ENCODE measurements at regions not wholly inside any gene's neighbourhood (a gene's known extent, or its start where the extent isn't known, plus 50 kb on each side); places are given as distances from the start of the nearest gene placed in this dataset.

DNA sequence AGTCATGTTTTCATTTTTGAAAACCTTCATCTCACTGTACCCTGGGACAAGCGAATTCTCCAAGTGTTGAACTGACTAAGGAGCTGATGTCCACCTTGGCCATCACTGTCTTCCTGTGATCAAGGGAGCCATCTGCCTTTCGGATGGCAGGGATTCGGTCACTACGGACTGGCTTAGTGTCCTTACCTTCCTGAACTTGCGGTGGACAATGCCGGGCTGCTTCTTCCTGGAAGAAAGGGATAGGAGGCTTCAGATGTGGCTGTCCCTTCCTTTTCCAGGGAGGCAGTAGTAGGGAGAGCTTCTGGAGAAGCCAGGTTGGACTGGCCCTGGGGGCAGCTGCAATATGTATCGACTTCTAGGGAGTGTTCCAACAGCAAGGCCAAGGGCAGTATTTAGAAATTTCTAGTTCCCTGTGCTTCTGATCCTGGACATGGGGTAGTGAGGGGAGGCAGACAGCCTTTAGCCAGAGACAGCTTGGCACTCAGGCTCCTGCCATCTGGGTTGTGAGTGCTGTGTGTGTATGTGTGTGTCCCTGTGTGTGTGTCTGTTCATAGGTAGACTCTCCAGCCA is 114.6 kb downstream of the IER5 start:
- no TSS peak for BruUV-seq (replicated peaks)
- intact Hi-C loops (cut with micrococcal nuclease; ENCODE audit: unreplicated experiment) = no loop called here
- H3K27ac Mint-ChIP-seq (ENCODE audit: unreplicated experiment) = no peak overlapping the region
- no peak overlapping the region for H3K4me3 Mint-ChIP-seq (ENCODE audit: low read depth, unreplicated experiment)
- CTCF ChIA-PET = interaction anchor here (1.8 kb wide), 1 partner anchor 10 kb away, joined by 7 read pairs; no protein-coding TSS in a partner anchor
- DNase-seq = no peak
- no peaks in the 10 kb centered on the region for H3K36me3 Mint-ChIP-seq (ENCODE audit: insufficient read depth, unreplicated experiment)
- peaks cover 2% of the 10 kb centered on the region for H3K9me3 Mint-ChIP-seq (ENCODE audit: low read depth, unreplicated experiment)
- peaks cover 65% of the 10 kb centered on the region for H3K27me3 Mint-ChIP-seq (ENCODE audit: unreplicated experiment)
- no peaks in the 10 kb centered on the region for H3K4me1 Mint-ChIP-seq (ENCODE audit: low read depth, unreplicated experiment)
- no peak for TF ChIP-seq CTCF (IDR thresholded peaks at IDR 0.05; ENCODE audit: unreplicated experiment)

GRCh38 chr1:181204530-181204929 is 116.0 kb downstream of the IER5 start:
- no peak overlapping the region for H3K27ac Mint-ChIP-seq (ENCODE audit: unreplicated experiment)
- intact Hi-C loops (cut with micrococcal nuclease; ENCODE audit: unreplicated experiment) = no loop called here
- no peak for DNase-seq
- no peak for TF ChIP-seq CTCF (IDR thresholded peaks at IDR 0.05; ENCODE audit: unreplicated experiment)
- H3K9me3 Mint-ChIP-seq (ENCODE audit: low read depth, unreplicated experiment) = no peaks in the 10 kb centered on the region
- H3K27me3 Mint-ChIP-seq (ENCODE audit: unreplicated experiment) = peaks cover 65% of the 10 kb centered on the region
- no TSS peak for BruUV-seq (replicated peaks)
- CTCF ChIA-PET = no interaction called here
- no peaks in the 10 kb centered on the region for H3K4me1 Mint-ChIP-seq (ENCODE audit: low read depth, unreplicated experiment)
- no peaks in the 10 kb centered on the region for H3K36me3 Mint-ChIP-seq (ENCODE audit: insufficient read depth, unreplicated experiment)
- H3K4me3 Mint-ChIP-seq (ENCODE audit: low read depth, unreplicated experiment) = no peak overlapping the region

DNA sequence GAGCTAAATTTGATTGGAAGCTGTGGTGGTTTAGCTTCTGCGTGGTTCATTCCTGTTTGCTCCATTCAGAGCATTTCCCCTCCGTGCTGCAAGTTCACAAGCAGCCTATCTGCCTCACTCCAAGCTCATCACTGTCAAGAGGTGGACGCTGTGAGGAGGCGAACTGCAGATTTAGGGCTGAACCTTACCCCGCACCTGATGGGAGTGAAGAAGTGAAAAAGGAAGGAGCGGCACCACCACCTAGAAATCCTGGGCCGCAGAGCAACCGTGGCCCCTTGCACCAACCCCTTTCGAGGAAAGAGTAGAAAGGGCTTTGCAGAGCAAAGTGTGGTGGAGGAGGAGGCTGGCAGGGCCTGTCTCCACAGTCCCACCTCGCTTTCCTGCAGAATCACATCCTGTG is 117.4 kb downstream of the IER5 start:
- Mint-ChIP-seq H3K9me3 (ENCODE audit: low read depth, unreplicated experiment) (no peaks in the 10 kb centered on the region), H3K36me3 (ENCODE audit: insufficient read depth, unreplicated experiment) (no peaks in the 10 kb centered on the region), H3K27ac (ENCODE audit: unreplicated experiment) (no peak overlapping the region), H3K27me3 (ENCODE audit: unreplicated experiment) (peaks cover 69% of the 10 kb centered on the region), H3K4me1 (ENCODE audit: low read depth, unreplicated experiment) (no peaks in the 10 kb centered on the region), H3K4me3 (ENCODE audit: low read depth, unreplicated experiment) (no peak overlapping the region)
- CTCF ChIA-PET = no interaction called here
- TF ChIP-seq CTCF (IDR thresholded peaks at IDR 0.05; ENCODE audit: unreplicated experiment) = no peak
- intact Hi-C loops (cut with micrococcal nuclease; ENCODE audit: unreplicated experiment) = no loop called here
- DNase-seq = no peak
- BruUV-seq (replicated peaks) = no TSS peak

DNA sequence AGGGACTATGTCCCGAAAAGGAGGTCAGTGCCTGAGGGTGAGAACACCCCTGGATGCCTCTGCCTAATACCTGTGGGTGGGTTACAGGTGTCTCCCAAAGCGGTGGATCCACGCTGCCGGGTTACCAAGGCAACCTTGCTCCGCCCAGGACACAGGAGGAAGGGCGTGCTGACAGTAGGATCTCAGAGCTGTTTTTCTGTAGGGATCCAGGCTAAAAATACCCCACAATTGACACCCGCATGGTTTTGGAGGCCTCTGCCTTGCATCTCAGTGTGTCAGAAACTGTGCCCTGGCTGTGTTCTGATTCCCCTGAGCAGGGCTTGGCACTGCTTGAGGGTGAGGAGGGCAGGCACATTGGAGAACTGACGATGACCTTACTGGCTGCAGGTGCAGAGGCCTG is 118.0 kb downstream of the IER5 start:
- Mint-ChIP-seq H3K9me3 (ENCODE audit: low read depth, unreplicated experiment) (no peaks in the 10 kb centered on the region), H3K4me1 (ENCODE audit: low read depth, unreplicated experiment) (no peaks in the 10 kb centered on the region), H3K27ac (ENCODE audit: unreplicated experiment) (no peak overlapping the region), H3K27me3 (ENCODE audit: unreplicated experiment) (peaks cover 75% of the 10 kb centered on the region), H3K36me3 (ENCODE audit: insufficient read depth, unreplicated experiment) (no peaks in the 10 kb centered on the region), H3K4me3 (ENCODE audit: low read depth, unreplicated experiment) (no peak overlapping the region)
- no TSS peak for BruUV-seq (replicated peaks)
- TF ChIP-seq CTCF (IDR thresholded peaks at IDR 0.05; ENCODE audit: unreplicated experiment) = no peak
- no peak for DNase-seq
- intact Hi-C loops (cut with micrococcal nuclease; ENCODE audit: unreplicated experiment) = no loop called here
- CTCF ChIA-PET = no interaction called here
